ENCODE measurements at regions not wholly inside any gene's neighbourhood (a gene's known extent, or its start where the extent isn't known, plus 50 kb on each side); places are given as distances from the start of the nearest gene placed in this dataset.

DNA sequence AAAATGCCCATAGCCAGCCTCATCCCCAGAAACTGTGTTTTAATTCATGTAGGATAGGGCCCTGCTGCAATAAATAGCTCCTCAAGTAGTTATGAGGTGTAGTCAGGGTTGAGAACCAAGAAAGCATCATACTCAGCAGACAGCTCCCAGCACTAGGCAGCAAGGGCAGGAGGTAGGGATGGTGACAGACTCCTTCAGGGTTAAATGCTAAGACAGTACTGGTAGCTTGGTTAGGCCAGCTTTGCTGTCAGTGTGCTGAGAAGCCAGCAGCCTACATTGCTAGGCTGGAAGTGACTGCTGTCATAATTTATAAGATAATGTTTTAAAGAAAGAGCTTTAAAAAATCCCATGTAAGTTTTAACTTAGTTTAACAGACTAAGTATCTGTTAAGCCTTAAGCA lies 113.9 kb upstream of the IMMP2L start:
- TF ChIP-seq, protein P1, sequence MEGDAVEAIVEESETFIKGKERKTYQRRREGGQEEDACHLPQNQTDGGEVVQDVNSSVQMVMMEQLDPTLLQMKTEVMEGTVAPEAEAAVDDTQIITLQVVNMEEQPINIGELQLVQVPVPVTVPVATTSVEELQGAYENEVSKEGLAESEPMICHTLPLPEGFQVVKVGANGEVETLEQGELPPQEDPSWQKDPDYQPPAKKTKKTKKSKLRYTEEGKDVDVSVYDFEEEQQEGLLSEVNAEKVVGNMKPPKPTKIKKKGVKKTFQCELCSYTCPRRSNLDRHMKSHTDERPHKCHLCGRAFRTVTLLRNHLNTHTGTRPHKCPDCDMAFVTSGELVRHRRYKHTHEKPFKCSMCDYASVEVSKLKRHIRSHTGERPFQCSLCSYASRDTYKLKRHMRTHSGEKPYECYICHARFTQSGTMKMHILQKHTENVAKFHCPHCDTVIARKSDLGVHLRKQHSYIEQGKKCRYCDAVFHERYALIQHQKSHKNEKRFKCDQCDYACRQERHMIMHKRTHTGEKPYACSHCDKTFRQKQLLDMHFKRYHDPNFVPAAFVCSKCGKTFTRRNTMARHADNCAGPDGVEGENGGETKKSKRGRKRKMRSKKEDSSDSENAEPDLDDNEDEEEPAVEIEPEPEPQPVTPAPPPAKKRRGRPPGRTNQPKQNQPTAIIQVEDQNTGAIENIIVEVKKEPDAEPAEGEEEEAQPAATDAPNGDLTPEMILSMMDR (IDR thresholded peaks at IDR 0.05; ENCODE audit: control extremely low read depth, extremely low read depth, low read depth, missing control alignments) = no peak
- ChIA-PET POLR2A (no interaction called here), CTCF (interaction anchor here (2.1 kb wide), 1 partner anchor 10 kb away, joined by 7 read pairs; no protein-coding TSS in a partner anchor)
- no peak for DNase-seq (ENCODE audit: extremely low spot score)

DNA sequence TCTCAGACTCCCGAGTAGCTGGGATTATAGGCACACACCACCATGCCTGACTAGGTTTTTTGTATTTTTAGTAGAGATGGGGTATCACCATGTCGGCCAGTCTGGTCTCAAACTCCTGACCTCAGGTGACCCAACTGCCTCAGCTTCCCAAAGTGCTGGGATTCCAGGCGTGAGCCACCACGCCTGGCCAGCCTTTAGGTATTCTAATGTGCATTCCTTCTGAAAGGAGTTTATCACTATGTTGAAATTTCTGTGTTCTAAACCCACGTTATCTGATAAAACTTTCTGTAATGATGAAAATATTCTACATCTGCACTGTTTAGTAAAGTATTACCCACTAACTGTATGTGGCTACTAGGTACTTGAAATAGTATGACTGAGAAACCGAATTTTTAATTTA lies 110.6 kb upstream of the IMMP2L start:
- no peak for DNase-seq (ENCODE audit: extremely low spot score)
- TF ChIP-seq, protein P1 (IDR thresholded peaks at IDR 0.05; ENCODE audit: control extremely low read depth, extremely low read depth, low read depth, missing control alignments) = no peak
- ChIA-PET POLR2A (no interaction called here), CTCF (interaction anchor here (1.2 kb wide), 1 partner anchor 25 kb away, joined by 3 read pairs; no protein-coding TSS in a partner anchor)

DNA sequence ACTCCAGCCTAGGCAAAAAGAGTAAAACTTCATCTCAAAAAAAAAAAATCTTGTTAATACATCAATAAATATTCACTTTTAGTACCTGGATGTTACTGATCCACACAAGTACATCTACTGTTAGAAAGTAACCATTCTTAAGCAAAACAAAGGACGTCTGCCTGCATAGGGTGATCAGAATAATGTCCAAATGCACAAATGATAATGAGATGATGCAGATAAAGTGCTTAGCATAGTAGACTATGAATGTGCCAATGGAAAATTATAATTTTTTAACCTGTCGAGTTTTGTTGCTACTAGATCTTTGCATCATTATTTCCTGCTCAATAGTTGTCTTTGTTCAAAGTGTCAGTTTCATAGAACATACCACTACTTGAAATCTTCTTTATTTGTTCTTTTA lies 109.6 kb upstream of the IMMP2L start:
- CTCF ChIA-PET = interaction anchor here (1.2 kb wide), 1 partner anchor 26 kb away, joined by 3 read pairs; no protein-coding TSS in a partner anchor
- DNase-seq (ENCODE audit: extremely low spot score) = no peak
- TF ChIP-seq, protein P1 (IDR thresholded peaks at IDR 0.05; ENCODE audit: control extremely low read depth, extremely low read depth, low read depth, missing control alignments) = no peak
- POLR2A ChIA-PET = no interaction called here

DNA sequence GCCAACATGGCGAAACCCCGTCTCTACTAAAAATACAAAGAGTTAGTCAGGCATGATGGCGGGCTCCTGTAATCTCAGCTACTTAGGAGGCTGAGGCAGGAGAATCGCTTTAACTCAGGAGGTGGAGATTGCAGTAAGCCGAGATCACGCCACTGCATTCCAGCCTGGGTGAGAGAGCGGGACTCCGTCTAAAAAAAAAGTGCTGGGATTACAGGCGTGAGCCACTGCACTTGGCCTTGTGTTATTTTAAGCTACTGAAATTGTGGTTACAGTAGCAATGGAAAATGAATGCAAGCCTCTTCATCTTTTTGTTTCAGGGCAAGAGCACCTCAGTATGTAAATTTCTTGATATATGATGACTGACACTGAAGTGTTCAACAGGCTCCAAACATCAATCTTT lies 106.4 kb upstream of the IMMP2L start:
- CTCF ChIA-PET = no interaction called here

DNA sequence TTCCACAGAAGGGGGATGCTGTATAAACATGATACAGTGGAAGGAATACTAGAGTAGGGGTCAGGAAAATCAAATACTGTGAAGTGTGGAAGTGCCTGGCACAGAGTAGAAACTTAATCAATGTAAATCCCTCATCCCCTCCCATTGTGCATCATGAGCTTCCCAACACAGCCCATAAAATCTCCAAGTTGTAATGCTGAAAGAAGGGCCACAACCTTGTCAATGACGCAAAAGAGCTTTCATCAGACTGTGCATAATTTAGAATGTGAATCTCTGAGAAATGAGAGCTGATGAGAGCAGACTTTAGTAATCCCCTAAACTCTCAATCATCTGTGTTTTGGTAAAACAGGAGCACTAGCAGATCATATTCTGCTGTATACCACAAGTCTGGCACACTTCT lies 105.2 kb upstream of the IMMP2L start:
- ChIA-PET CTCF (interaction anchor here (1.5 to 1.9 kb wide), 3 partner anchors 9 to 44 kb away, joined by 3 to 7 read pairs (median 4); no protein-coding TSS in a partner anchor), POLR2A (no interaction called here)
- DNase-seq (ENCODE audit: extremely low spot score) = no peak

More for the DNA sequence above, 106.4 kb upstream of the IMMP2L start:
- POLR2A ChIA-PET = no interaction called here
- no peak for DNase-seq (ENCODE audit: extremely low spot score)
- TF ChIP-seq, protein P1 (IDR thresholded peaks at IDR 0.05; ENCODE audit: control extremely low read depth, extremely low read depth, low read depth, missing control alignments) = no peak

DNA sequence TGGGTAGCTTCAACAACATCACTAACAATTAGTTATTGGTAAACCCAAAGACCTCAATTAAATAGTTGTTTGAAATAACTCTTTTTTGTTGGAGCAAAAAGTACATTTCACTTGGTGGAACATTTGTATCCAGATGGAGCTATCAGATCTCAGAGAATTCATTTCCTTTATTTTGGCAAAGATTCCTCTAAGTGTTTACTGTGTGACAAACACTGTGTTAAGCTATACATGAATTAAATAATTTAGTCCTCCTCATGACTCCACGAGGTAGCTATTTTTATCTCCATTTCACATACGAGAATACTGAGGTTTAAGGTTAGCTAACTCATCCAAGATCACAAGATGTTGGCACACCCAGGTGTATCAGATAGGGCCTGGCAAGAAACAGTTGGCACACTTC lies 104.0 kb upstream of the IMMP2L start:
- ChIA-PET CTCF (interaction anchor here (1.2 to 1.9 kb wide), 4 partner anchors 9 to 45 kb away, joined by 3 to 7 read pairs (median 4); no protein-coding TSS in a partner anchor), POLR2A (no interaction called here)
- DNase-seq (ENCODE audit: extremely low spot score) = no peak
- TF ChIP-seq, protein P1 (IDR thresholded peaks at IDR 0.05; ENCODE audit: control extremely low read depth, extremely low read depth, low read depth, missing control alignments) = no peak

More for the DNA sequence above, 105.2 kb upstream of the IMMP2L start:
- TF ChIP-seq, protein P1 (IDR thresholded peaks at IDR 0.05; ENCODE audit: control extremely low read depth, extremely low read depth, low read depth, missing control alignments) = no peak
